Fibroblast of lung (primary cell): ENCODE measurements at regions not wholly inside any gene's neighbourhood (a gene's known extent, or its start where the extent isn't known, plus 50 kb on each side); places are given as distances from the start of the nearest gene placed in this dataset.

Source experiments
- CTCF ChIP-seq, 2 donors: IDR thresholded peaks in 1 of 2; conservative IDR thresholded peaks in 1 of 2; 1 replicate in 1 of 2; 2 replicates in 1 of 2; pipeline ENCODE4 v1.5.1; 2011 to 2012; ENCODE audit warnings: low read length in 2 of 2, control low read depth in 1 of 2, inconsistent platforms in 1 of 2, low read depth in 1 of 2, mild to moderate bottlenecking in 1 of 2
- EZH2 ChIP-seq: IDR thresholded peaks from 2 replicates; pipeline ENCODE4 v1.5.1; 2012; ENCODE audit warnings: low read length, control low read depth, mild to moderate bottlenecking; ENCODE audit errors: missing control alignments

GRCh38 chr16:59688006-59688405 lies 953.9 kb upstream of the GOT2 start:
- TF ChIP-seq CTCF (conservative IDR thresholded peaks at IDR 0.05 in 1 of 2, IDR thresholded peaks at IDR 0.05 in 1 of 2; ENCODE audit: low read depth in 1 of 2, low read length in 2 of 2) (no peak), EZH2 (no peak)
